Mesothelial cell of epicardium (in vitro differentiated cells): ENCODE measurements at regions not wholly inside any gene's neighbourhood (a gene's known extent, or its start where the extent isn't known, plus 50 kb on each side); places are given as distances from the start of the nearest gene placed in this dataset.

Experiments
- DNase-seq, 2 experiments: peaks; one replicate each; pipeline ENCODE4 v3.0.0; 2021; ENCODE audit warnings: low spot score in 2 of 2; ENCODE audit not compliant: unreplicated experiment in 2 of 2
- H3K27ac Mint-ChIP-seq: 2 replicates; pipeline ENCODE4 v1.8.0; 2021; ENCODE audit warnings: mixed read lengths
- H3K27me3 Mint-ChIP-seq: 2 replicates; pipeline ENCODE4 v1.8.0; 2021; ENCODE audit warnings: low read depth, mixed read lengths
- H3K36me3 Mint-ChIP-seq: 2 replicates; pipeline ENCODE4 v1.8.0; 2021; ENCODE audit warnings: mixed read lengths
- H3K4me1 Mint-ChIP-seq: 2 replicates; pipeline ENCODE4 v1.8.0; 2021; ENCODE audit warnings: mixed read lengths
- H3K4me3 Mint-ChIP-seq: 2 replicates; pipeline ENCODE4 v1.8.0; 2021; ENCODE audit warnings: mild to moderate bottlenecking, moderate library complexity, mixed read lengths
- H3K9me3 Mint-ChIP-seq: 2 replicates; pipeline ENCODE4 v1.8.0; 2021; ENCODE audit warnings: mixed read lengths
- CTCF ChIP-seq: fragments of 200-600 bp; sonication (generic); IDR thresholded peaks from one replicate; pipeline ENCODE4 v1.5.0; 2021; ENCODE audit warnings: antibody characterized with exemption; ENCODE audit not compliant: unreplicated experiment

- DNase-seq: no peak
- Mint-ChIP-seq H3K27me3 (peaks cover 6% of the 10 kb centered on the region), H3K4me1 (peaks cover 28% of the 10 kb centered on the region), H3K4me3 (no peak overlapping the region), H3K27ac (no peak overlapping the region), H3K36me3 (no peaks in the 10 kb centered on the region), H3K9me3 (no peaks in the 10 kb centered on the region)
- no peak for TF ChIP-seq CTCF
Observed at GRCh38 chr13:40167327-40167726, 499.1 kb downstream of the FOXO1 start.

- H3K27ac Mint-ChIP-seq: no peak overlapping the region
- no peaks in the 10 kb centered on the region for H3K9me3 Mint-ChIP-seq
- H3K4me1 Mint-ChIP-seq: peaks cover 29% of the 10 kb centered on the region
- no peaks in the 10 kb centered on the region for H3K36me3 Mint-ChIP-seq
- no peak for TF ChIP-seq CTCF
- no peak overlapping the region for H3K4me3 Mint-ChIP-seq
- DNase-seq: no peak
- H3K27me3 Mint-ChIP-seq: peaks cover 2% of the 10 kb centered on the region
Observed at GRCh38 chr13:40168425-40169166, 497.8 kb downstream of the FOXO1 start.

- H3K36me3 Mint-ChIP-seq: no peaks in the 10 kb centered on the region
Observed at GRCh38 chr13:40169476-40169875, 497.0 kb downstream of the FOXO1 start.

GRCh38 chr13:40170091-40170490 lies 496.4 kb downstream of the FOXO1 start:
- DNase-seq: no peak
- H3K9me3 Mint-ChIP-seq: no peaks in the 10 kb centered on the region
- peaks cover 39% of the 10 kb centered on the region for H3K4me1 Mint-ChIP-seq
- H3K36me3 Mint-ChIP-seq: no peaks in the 10 kb centered on the region
- H3K27ac Mint-ChIP-seq: no peak overlapping the region
- no peak overlapping the region for H3K4me3 Mint-ChIP-seq
- no peak for TF ChIP-seq CTCF
- peaks cover 2% of the 10 kb centered on the region for H3K27me3 Mint-ChIP-seq

More at GRCh38 chr13:40169476-40169875, 497.0 kb downstream of the FOXO1 start:
- Mint-ChIP-seq H3K9me3 (no peaks in the 10 kb centered on the region), H3K27ac (no peak overlapping the region), H3K27me3 (peaks cover 2% of the 10 kb centered on the region), H3K4me3 (no peak overlapping the region), H3K4me1 (peaks cover 34% of the 10 kb centered on the region)
- no peak for DNase-seq
- TF ChIP-seq CTCF: no peak

- peaks cover 6% of the 10 kb centered on the region for H3K27me3 Mint-ChIP-seq
- no peak overlapping the region for H3K4me3 Mint-ChIP-seq
- no peaks in the 10 kb centered on the region for H3K36me3 Mint-ChIP-seq
- peaks cover 30% of the 10 kb centered on the region for H3K4me1 Mint-ChIP-seq
- no peak for TF ChIP-seq CTCF
- H3K27ac Mint-ChIP-seq: no peak overlapping the region
- peaks cover under 1% of the 10 kb centered on the region for H3K9me3 Mint-ChIP-seq
- DNase-seq: no peak
Observed at GRCh38 chr13:40170982-40171381, 495.5 kb downstream of the FOXO1 start.
